T-helper 17 cell (primary cell): ENCODE measurements at regions not wholly inside any gene's neighbourhood (a gene's known extent, or its start where the extent isn't known, plus 50 kb on each side); places are given as distances from the start of the nearest gene placed in this dataset.
"Not testable (repeated sequence)": the region's sequence is repeated elsewhere in the genome, so short reads cannot be mapped to it uniquely, and the experiment has no call there.

Source experiments
- ATAC-seq: fragments of 150-1000 bp; cut with Tn5 transposase; 2 replicates; pipeline ENCODE4 v1.10.0; 2021; ENCODE audit warnings: mild to moderate bottlenecking, moderate library complexity
- DNase-seq, 3 donors: peaks; one replicate each; pipeline versions ENCODE4 v3.0.0 to v3.0.0-alpha.2; 2020 to 2021
- H3K9me3 ChIP-seq: one replicate; pipeline ENCODE4 v1.7.0; 2013; ENCODE audit warnings: low read length, mild to moderate bottlenecking; ENCODE audit not compliant: control insufficient read depth, poor library complexity, severe bottlenecking
- H3K27ac Mint-ChIP-seq: one replicate; pipeline ENCODE4 v1.8.0; 2022; ENCODE audit warnings: mild to moderate bottlenecking, moderate library complexity, mixed read lengths
- H3K27me3 Mint-ChIP-seq: one replicate; pipeline ENCODE4 v1.8.0; 2022; ENCODE audit warnings: mixed read lengths
- H3K36me3 Mint-ChIP-seq: one replicate; pipeline ENCODE4 v1.8.0; 2022; ENCODE audit warnings: low read depth, mixed read lengths
- H3K4me1 Mint-ChIP-seq: one replicate; pipeline ENCODE4 v1.8.0; 2022; ENCODE audit warnings: mild to moderate bottlenecking, mixed read lengths
- H3K4me3 Mint-ChIP-seq: one replicate; pipeline ENCODE4 v1.8.0; 2022; ENCODE audit warnings: mild to moderate bottlenecking, moderate library complexity, mixed read lengths

DNA sequence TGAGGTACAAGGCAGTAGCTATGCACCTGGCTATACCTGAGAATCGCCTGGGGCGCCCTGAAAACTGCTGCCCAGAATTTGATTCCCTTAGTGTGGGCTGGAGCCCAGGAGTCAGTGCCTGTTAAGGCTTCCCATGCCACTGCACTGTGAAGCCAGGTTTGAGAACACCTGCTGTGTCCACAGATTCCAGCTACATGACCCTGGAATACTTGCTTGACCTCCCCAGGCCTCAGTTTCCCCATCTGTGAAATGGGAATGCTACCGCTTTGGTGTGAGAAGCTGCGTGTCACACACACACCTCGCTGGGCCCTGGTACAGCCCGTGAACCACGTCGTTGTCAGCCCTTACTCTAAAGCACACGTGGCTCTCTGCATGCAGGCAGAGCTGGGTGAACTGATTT lies 271.0 kb downstream of the C16orf95 start:
- H3K4me3 Mint-ChIP-seq = no peak overlapping the region
- ATAC-seq (no peak), DNase-seq (no peak)
- H3K4me1 Mint-ChIP-seq = peaks cover 3% of the 10 kb centered on the region
- H3K27me3 Mint-ChIP-seq = peaks cover 33% of the 10 kb centered on the region
- no peaks in the 10 kb centered on the region for H3K9me3 ChIP-seq
- no peaks in the 10 kb centered on the region for H3K36me3 Mint-ChIP-seq
- no peak overlapping the region for H3K27ac Mint-ChIP-seq

DNA sequence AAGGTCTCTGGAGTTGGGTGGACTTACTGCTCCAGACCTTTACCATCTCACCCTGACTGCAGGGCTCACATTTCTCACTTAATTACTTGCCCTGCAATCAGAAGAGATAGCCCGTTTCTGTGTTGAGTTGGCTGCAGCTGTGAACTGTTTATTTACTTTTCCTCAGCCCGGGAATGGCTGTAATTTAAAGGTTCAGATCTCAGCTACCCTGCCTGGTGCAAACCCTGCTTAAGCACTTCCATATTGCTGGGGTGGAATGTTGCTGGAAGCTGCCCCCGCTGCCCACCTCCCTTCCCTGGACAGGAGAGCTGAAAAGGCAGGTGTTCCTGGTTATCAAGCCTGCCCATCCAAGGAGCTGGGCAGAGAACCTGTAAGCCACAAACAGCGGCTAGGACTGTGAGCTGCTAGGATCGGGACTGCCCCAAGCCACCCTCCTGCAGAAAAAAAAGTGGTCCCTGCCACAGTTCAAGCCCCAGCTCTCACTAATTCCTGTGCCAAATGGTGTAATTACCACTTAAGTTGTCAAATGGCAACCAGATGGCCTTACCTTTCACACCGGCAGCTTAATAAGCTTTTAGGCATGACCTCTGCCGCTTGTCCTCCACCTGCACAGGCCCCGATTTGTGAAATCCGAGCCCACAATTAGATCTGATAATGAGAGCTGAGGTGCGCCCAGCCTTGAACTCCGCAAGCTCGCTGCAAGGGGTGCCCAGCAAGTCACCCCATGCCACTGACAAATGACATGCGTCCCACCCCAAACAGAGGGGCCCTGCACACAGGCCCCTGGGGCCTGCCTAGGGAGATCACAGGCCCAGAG lies 269.8 kb downstream of the C16orf95 start:
- ATAC-seq (no peak), DNase-seq (no peak)
- H3K27ac Mint-ChIP-seq = no peak overlapping the region
- no peak overlapping the region for H3K4me3 Mint-ChIP-seq
- H3K4me1 Mint-ChIP-seq = peaks cover 3% of the 10 kb centered on the region
- peaks cover 36% of the 10 kb centered on the region for H3K27me3 Mint-ChIP-seq
- H3K9me3 ChIP-seq = no peaks in the 10 kb centered on the region
- no peaks in the 10 kb centered on the region for H3K36me3 Mint-ChIP-seq

DNA sequence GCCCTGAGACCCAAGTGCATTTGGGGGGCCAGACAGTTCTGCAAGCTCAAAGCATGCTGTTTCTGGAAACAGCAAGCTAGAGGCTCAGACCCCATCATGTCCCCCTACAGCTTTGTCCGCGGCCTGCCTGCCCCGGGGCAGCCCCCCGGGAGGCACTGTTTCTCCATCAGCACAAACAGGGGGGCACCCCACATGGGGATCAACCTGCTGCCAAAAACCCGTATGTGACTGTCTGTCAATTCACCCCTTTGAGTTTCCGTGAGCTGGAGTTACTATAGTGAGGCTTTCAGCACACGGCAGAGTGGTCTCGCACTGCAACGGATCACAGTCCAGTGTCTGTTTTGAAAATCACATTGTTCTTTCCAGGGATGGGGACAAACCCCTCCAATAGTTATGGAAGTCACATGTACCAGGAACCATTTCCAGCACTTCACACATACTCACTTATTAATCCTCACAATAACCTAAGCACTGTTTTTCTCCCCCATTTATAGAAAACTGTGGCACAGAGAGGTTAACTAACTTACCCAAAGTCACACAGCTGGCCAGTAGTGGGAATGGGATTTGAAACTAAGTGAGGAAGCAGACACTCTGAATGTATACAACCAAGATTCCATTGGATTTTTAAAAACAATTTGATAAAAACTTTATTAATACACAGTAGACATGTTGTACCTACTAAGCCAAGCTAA lies 269.0 kb downstream of the C16orf95 start:
- Mint-ChIP-seq H3K27me3 (peaks cover 34% of the 10 kb centered on the region), H3K36me3 (no peaks in the 10 kb centered on the region), H3K27ac (no peak overlapping the region), H3K4me3 (no peak overlapping the region), H3K4me1 (peaks cover 3% of the 10 kb centered on the region)
- ATAC-seq = no peak
- no peak for DNase-seq
- H3K9me3 ChIP-seq = no peaks in the 10 kb centered on the region

DNA sequence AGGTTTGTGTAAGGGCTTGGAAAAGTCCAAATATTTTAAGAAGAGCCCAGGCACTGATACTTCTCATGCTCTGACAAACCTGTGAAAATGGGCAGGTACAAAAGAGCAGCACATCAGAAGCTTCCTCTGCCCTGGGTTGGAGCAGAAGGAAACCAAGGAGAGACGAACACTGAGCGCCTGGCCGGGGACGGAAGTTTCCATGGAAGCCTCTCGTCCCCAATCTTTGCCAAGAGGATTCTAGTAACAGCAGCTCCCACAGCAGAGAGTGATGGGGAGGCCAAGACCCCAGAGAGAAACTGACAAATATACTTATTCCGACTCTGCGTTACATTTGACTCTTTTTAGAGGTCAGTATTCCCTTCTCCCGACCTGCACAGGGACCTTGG lies 268.5 kb downstream of the C16orf95 start:
- Mint-ChIP-seq H3K4me1 (peaks cover 3% of the 10 kb centered on the region), H3K27ac (no peak overlapping the region), H3K27me3 (peaks cover 31% of the 10 kb centered on the region), H3K36me3 (no peaks in the 10 kb centered on the region), H3K4me3 (no peak overlapping the region)
- no peaks in the 10 kb centered on the region for H3K9me3 ChIP-seq
- no peak for DNase-seq
- no peak for ATAC-seq

DNA sequence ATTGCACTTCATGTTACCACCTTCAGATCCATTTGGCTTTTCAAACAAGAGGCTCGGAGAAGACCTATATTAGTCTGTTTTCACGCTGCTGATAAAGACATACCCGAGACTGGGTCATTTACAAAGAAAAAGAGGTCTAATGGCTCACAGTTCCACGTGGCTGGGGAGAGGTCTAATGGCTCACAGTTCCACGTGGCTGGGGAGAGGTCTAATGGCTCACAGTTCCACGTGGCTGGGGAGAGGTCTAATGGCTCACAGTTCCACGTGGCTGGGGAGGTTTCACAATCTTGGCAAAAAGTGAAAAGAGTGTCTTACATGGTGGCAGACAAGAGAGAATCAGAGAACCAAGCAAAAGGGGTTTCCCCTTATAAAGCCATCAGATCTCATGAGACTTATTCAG lies 268.0 kb downstream of the C16orf95 start:
- H3K27me3 Mint-ChIP-seq = peaks cover 29% of the 10 kb centered on the region
- not testable (repeated sequence) for H3K27ac Mint-ChIP-seq, H3K4me1 Mint-ChIP-seq

DNA sequence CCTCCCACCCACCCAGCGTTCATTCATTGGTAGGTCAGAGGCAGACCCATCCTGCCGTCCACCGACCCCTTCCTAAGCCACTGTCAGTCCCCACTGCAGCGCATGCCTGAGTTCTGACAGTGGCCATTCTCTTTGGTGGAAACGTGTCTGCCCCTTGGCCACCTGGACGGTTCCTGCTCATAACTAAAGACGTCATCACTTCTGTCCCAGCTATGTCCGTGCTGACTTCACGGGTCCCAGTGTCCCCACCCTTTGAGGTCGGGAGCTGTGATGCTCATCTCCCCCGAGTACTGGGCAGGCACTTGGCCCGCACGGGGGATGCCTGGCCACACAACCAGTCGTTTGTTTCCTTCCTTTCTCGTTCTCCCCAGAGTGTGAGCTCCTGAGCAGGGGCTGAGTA lies 267.1 kb downstream of the C16orf95 start:
- DNase-seq = no peak
- H3K4me3 Mint-ChIP-seq = no peak overlapping the region

More for the DNA sequence above, 268.0 kb downstream of the C16orf95 start:
- H3K36me3 Mint-ChIP-seq, ATAC-seq, DNase-seq, H3K4me3 Mint-ChIP-seq, H3K9me3 ChIP-seq: not testable (repeated sequence)

DNA sequence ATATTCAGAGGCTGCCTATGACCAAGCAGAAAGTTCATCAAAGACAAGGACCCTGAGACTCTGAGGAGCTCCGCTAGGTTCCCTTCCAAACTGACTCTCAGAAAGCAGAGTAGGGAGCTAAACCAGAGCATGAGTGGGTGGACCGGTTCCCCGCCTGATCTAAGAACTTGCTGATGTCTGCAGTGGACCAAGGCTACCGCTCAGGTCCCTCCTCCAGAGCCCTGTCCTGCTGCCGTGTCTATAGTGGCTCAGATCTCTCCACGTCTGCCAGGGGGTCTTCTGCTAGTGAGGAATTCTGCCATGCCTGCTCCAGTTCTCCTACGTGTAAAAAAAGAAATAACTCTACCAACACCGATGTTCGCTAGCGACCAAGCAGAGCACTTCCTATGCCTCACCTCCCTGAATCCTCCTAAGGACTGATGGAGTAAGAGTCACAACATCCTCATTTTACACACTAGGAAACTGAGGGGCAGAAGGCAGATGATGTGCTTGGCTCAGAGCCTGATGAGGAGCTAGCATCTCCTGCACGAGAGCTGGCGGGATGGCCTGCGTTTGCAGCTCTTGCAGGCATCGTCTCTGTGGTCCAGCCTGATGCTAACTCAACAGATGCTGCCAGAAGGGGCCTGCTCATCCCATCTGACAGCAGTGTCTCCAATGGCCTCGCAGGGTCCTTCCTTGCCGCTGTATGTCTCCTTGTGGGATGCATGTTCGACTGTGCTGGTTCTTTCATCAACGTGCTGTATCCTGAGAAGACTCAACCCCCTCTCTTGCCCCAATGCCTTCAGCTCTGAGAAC lies 265.5 kb downstream of the C16orf95 start:
- Mint-ChIP-seq H3K27ac (no peak overlapping the region), H3K4me1 (no peaks in the 10 kb centered on the region), H3K36me3 (no peaks in the 10 kb centered on the region), H3K4me3 (no peak overlapping the region), H3K27me3 (peaks cover 22% of the 10 kb centered on the region)
- no peaks in the 10 kb centered on the region for H3K9me3 ChIP-seq
- ATAC-seq (no peak), DNase-seq (no peak)

More for the DNA sequence above, 267.1 kb downstream of the C16orf95 start:
- H3K27me3 Mint-ChIP-seq = peaks cover 29% of the 10 kb centered on the region
- H3K27ac Mint-ChIP-seq = no peak overlapping the region
- ATAC-seq = no peak
- no peaks in the 10 kb centered on the region for H3K4me1 Mint-ChIP-seq
- no peaks in the 10 kb centered on the region for H3K36me3 Mint-ChIP-seq
- H3K9me3 ChIP-seq = no peaks in the 10 kb centered on the region

DNA sequence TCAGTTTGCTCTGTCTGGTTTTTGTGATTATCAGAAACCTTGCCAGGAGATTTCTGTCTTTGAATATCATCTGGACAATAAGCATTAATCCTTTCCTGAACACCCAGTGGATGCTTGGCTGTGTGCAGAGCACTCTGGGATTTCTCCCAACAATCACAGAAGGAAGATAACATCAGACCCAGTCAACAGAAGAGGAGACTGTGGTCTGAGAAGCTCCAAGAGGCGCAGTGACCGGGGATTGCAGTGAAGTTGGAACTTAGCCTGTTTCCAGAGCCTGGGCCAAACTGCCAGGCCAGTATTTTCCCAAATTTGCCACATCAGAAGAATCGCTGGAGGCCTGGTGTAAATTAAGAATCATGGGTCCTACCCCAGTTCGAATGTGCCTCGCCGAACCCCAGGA lies 264.7 kb downstream of the C16orf95 start:
- Mint-ChIP-seq H3K36me3 (no peaks in the 10 kb centered on the region), H3K27ac (no peak overlapping the region), H3K27me3 (peaks cover 22% of the 10 kb centered on the region), H3K4me3 (no peak overlapping the region), H3K4me1 (no peaks in the 10 kb centered on the region)
- ATAC-seq = no peak
- no peak for DNase-seq
- H3K9me3 ChIP-seq = no peaks in the 10 kb centered on the region

DNA sequence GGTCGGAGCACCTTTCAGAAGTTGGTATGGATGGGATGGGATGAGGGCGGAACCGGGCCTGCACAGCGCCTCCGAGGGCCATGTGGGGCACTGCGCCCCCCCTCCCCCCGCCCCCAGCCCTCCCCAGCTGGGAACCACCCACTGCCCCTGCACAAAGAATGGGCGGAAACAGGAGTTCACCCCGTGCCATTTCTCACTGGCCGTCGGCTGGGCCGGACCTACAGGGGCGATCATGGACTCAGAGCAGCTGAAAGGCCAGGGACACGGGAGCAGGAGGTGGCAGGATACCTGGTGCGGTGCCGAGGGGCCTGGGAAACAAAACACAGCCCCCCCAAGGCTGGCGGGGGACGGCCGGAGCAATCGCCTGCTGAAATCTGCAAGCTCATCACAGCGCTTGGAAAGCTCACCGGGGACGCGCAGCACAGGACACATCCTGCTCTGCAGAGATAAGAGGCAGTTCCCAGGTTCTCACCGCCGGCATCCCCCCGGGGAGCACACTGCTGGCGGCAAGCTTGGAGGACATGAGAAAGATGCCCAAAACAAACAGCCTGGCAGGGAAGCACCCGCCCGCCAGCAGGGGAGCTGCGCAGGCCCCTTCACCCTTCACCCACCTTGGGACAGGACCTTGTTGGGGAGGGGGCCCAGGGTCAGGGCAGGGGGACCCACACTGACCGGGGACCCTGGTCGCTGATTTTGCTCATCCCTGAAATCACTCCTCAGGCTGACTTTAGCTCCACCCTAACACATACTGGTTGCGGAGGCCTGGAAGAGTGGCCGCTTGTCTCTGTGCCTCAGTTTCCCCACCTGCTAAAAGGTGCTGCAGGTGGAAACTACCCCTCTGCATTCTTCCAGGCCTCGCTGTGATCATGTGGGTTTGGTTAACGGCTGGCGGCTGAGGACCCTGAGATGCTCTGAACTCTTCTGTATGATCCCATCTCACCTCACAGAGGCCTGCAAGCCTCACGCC lies 263.9 kb downstream of the C16orf95 start:
- Mint-ChIP-seq H3K36me3 (no peaks in the 10 kb centered on the region), H3K4me1 (no peaks in the 10 kb centered on the region), H3K27ac (no peak overlapping the region), H3K4me3 (no peak overlapping the region), H3K27me3 (peaks cover 26% of the 10 kb centered on the region)
- no peak for ATAC-seq
- H3K9me3 ChIP-seq = no peaks in the 10 kb centered on the region
- no peak for DNase-seq

DNA sequence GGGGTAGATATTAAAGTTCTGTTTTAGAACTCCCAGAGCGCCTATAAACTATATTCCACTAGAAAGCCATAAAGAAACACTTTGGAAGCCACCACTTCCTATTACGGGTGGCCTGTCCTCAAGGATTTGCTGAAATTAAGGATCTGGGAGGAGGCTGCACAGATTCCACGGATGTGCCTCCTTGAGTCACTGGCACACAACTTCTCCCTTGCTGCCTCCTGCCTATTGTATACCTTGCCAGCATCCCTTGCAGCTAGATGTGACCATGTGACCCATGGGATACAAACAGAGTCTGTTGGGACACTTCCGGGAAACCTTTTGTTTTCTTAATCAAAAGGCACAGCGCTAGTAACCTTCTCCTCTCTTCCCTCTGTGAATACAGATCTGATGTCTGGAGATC lies 263.0 kb downstream of the C16orf95 start:
- ATAC-seq (no peak), DNase-seq (no peak)
- H3K4me1 Mint-ChIP-seq = no peaks in the 10 kb centered on the region
- H3K9me3 ChIP-seq = no peaks in the 10 kb centered on the region
- no peaks in the 10 kb centered on the region for H3K36me3 Mint-ChIP-seq
- H3K27me3 Mint-ChIP-seq = peaks cover 33% of the 10 kb centered on the region
- no peak overlapping the region for H3K4me3 Mint-ChIP-seq
- H3K27ac Mint-ChIP-seq = no peak overlapping the region

DNA sequence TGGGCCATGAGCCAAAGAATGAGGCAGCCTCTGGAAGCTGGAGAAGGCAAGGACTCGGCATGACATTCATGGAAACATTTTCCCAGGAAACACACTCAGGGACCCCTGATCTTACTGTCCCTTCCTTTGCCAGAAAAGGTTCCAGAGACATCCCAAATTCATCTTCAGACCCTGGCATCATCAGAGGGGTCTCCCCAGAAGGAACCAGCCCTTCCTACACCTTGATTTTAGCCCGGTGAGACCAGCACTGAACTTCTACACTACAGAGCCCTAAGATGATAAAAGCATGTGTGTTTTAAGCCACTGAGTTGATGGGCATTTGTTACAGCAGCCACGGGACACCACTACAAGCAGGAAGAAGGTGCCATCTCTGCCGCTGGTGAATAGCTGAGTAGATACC lies 262.3 kb downstream of the C16orf95 start:
- DNase-seq (no peak), ATAC-seq (no peak)
- Mint-ChIP-seq H3K27me3 (peaks cover 40% of the 10 kb centered on the region), H3K36me3 (peaks cover 2% of the 10 kb centered on the region), H3K4me3 (no peak overlapping the region), H3K27ac (no peak overlapping the region), H3K4me1 (no peaks in the 10 kb centered on the region)
- no peaks in the 10 kb centered on the region for H3K9me3 ChIP-seq

DNA sequence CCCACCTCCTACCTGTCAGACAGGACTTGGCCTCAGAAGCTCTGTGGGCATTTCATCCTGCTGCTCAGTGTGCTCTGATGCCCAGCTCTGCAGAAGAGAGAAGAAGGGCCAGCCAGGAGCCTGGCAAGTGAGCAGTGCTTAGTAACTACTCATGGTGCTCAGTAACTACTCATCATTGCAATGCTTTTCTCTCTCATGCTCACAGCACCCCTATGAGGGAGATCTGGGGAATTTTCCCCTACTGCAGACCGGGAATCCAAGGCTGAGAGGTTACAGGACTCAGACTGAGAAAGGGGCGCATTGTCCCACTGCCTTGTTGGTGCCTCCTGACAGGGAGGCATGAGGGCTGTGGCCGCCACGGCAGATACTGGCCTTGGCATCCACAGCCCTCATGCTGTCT lies 261.1 kb downstream of the C16orf95 start:
- Mint-ChIP-seq H3K27me3 (peaks cover 45% of the 10 kb centered on the region), H3K4me3 (no peak overlapping the region), H3K36me3 (peaks cover 2% of the 10 kb centered on the region), H3K27ac (no peak overlapping the region), H3K4me1 (no peaks in the 10 kb centered on the region)
- no peaks in the 10 kb centered on the region for H3K9me3 ChIP-seq
- DNase-seq (no peak), ATAC-seq (no peak)
